CD4-positive, alpha-beta T cell (primary cell): ENCODE measurements at regions not wholly inside any gene's neighbourhood (a gene's known extent, or its start where the extent isn't known, plus 50 kb on each side); places are given as distances from the start of the nearest gene placed in this dataset.

Experiments used
- ATAC-seq: fragments of 200-7000 bp; cut with Tn5 transposase; one replicate; pipeline ENCODE4 v1.10.0; 2022; ENCODE audit warnings: mild to moderate bottlenecking; ENCODE audit not compliant: poor library complexity
- CTCF ChIA-PET: fragments of 350-600 bp; sonication (Branson Sonifier 250); formaldehyde crosslinking; loops from one replicate; lab custom pipeline; 2021; ENCODE audit warnings: antibody characterized with exemption, inconsistent platforms; lab: Charles Lee
- POLR2A ChIA-PET: fragments of 350-600 bp; sonication (Branson Sonifier 250); formaldehyde crosslinking; loops from one replicate; lab custom pipeline; 2021; ENCODE audit warnings: antibody characterized with exemption, inconsistent platforms; lab: Charles Lee
- DNase-seq, 14 experiments: peaks; one replicate each; pipeline ENCODE4 v3.0.0-alpha.2; 2013 to 2020; ENCODE audit warnings: mixed read lengths in 2 of 14
- H3K27ac ChIP-seq, 2 donors: one replicate each; pipeline versions ENCODE4 v1.5.1 to v1.7.0; 2013; ENCODE audit warnings: low read length in 2 of 2, low read depth in 1 of 2, mild to moderate bottlenecking in 1 of 2
- H3K27me3 ChIP-seq, 2 experiments: 1 replicate in 1 of 2; 2 replicates in 1 of 2; pipeline versions ENCODE4 v1.6.1 to v1.7.0; 2013; ENCODE audit warnings: low read length in 2 of 2, control low read depth in 1 of 2, mild to moderate bottlenecking in 1 of 2, moderate library complexity in 1 of 2; ENCODE audit not compliant: insufficient read depth in 2 of 2, control insufficient read depth in 1 of 2
- H3K36me3 ChIP-seq: one replicate; pipeline ENCODE4 v1.6.1; 2013; ENCODE audit warnings: low read length, control low read depth; ENCODE audit not compliant: insufficient read depth
- H3K4me1 ChIP-seq: one replicate; pipeline ENCODE4 v1.6.1; 2013; ENCODE audit warnings: low read length, control low read depth; ENCODE audit not compliant: insufficient read depth
- H3K4me3 ChIP-seq: one replicate; pipeline ENCODE4 v1.5.1; 2013; ENCODE audit warnings: mild to moderate bottlenecking, low read length, moderate library complexity
- H3K9me3 ChIP-seq, 2 experiments: 1 replicate in 1 of 2; 2 replicates in 1 of 2; pipeline versions ENCODE4 v1.6.1 to v1.7.0; 2013; ENCODE audit warnings: low read length in 2 of 2, mild to moderate bottlenecking in 2 of 2, control low read depth in 1 of 2, moderate library complexity in 1 of 2; ENCODE audit not compliant: control insufficient read depth in 1 of 2, insufficient read depth in 1 of 2
- H3K27ac Mint-ChIP-seq: one replicate; pipeline ENCODE4 v1.8.0; 2020; ENCODE audit warnings: mixed read lengths
- H3K27me3 Mint-ChIP-seq: one replicate; pipeline ENCODE4 v1.8.0; 2021; ENCODE audit warnings: mixed read lengths
- H3K36me3 Mint-ChIP-seq: one replicate; pipeline ENCODE4 v1.8.0; 2021; ENCODE audit warnings: low read depth, mixed read lengths
- H3K4me1 Mint-ChIP-seq: one replicate; pipeline ENCODE4 v1.8.0; 2021; ENCODE audit warnings: low read depth, mixed read lengths
- H3K4me3 Mint-ChIP-seq: one replicate; pipeline ENCODE4 v1.8.0; 2020; ENCODE audit warnings: mild to moderate bottlenecking, mixed read lengths
- H3K9me3 Mint-ChIP-seq: one replicate; pipeline ENCODE4 v1.8.0; 2020; ENCODE audit warnings: mixed read lengths
- CTCF ChIP-seq: fragments of 200-600 bp; IDR thresholded peaks from one replicate; pipeline ENCODE4 v1.8.0; 2022; ENCODE audit warnings: antibody characterized with exemption, mild to moderate bottlenecking
- intact Hi-C, 2 experiments: fragments of 100-400 bp; cut with DNase I in 1 of 2; cut with micrococcal nuclease in 1 of 2; formaldehyde crosslinking; loops; one replicate each; pipeline versions ENCODE4 v1.15.1 to v1.9.0; 2023 to 2025; cut with DNase I, micrococcal nuclease

- Mint-ChIP-seq H3K27ac (peak overlapping the region; percentile 38), H3K36me3 (no peaks in the 10 kb centered on the region), H3K4me1 (peaks cover 63% of the 10 kb centered on the region), H3K4me3 (no peak overlapping the region), H3K9me3 (no peaks in the 10 kb centered on the region), H3K27me3 (no peaks in the 10 kb centered on the region)
- ChIA-PET CTCF (no interaction called here), POLR2A (no interaction called here)
- no peak for TF ChIP-seq CTCF
- Histone ChIP-seq H3K36me3 (no peaks in the 10 kb centered on the region), H3K4me3 (no peak overlapping the region), H3K9me3 (no peaks in the 10 kb centered on the region), H3K4me1 (peaks cover 37% of the 10 kb centered on the region), H3K27ac (no peak overlapping the region), H3K27me3 (no peaks in the 10 kb centered on the region)
- no peak for ATAC-seq
- no peak for DNase-seq
- intact Hi-C loops = no loop called here
These were observed 100.0 kb upstream of the DUSP22 start for GRCh38 chr6:192313-192664.

- Mint-ChIP-seq H3K4me1 (peaks cover 63% of the 10 kb centered on the region), H3K27ac (peak overlapping the region; percentile 66), H3K36me3 (no peaks in the 10 kb centered on the region), H3K27me3 (no peaks in the 10 kb centered on the region), H3K9me3 (no peaks in the 10 kb centered on the region), H3K4me3 (no peak overlapping the region)
- no peaks in the 10 kb centered on the region for H3K9me3 ChIP-seq
- no peaks in the 10 kb centered on the region for H3K36me3 ChIP-seq
- ATAC-seq (no peak), DNase-seq (no peak)
- no peak overlapping the region for H3K27ac ChIP-seq
- no peaks in the 10 kb centered on the region for H3K27me3 ChIP-seq
- TF ChIP-seq CTCF = no peak
- H3K4me3 ChIP-seq = no peak overlapping the region
- CTCF ChIA-PET = interaction anchor here (1.1 kb wide), 1 partner anchor 9 kb away, joined by 3 read pairs; no protein-coding TSS in a partner anchor
- intact Hi-C loops = no loop called here
- H3K4me1 ChIP-seq = peaks cover 37% of the 10 kb centered on the region
- POLR2A ChIA-PET = interaction anchor here (0.6 to 1.5 kb wide), 2 partner anchors 78 to 98 kb away, joined by 3 read pairs; no protein-coding TSS in a partner anchor
These were observed 99.1 kb upstream of the DUSP22 start for GRCh38 chr6:193180-193579.

- DNase-seq (peak in 4 of 14 experiments; percentile 33 to 62 (median 60)), ATAC-seq (peak; percentile 45)
- Mint-ChIP-seq H3K4me3 (peak overlapping the region; percentile 23), H3K4me1 (peaks cover 61% of the 10 kb centered on the region), H3K36me3 (no peaks in the 10 kb centered on the region), H3K27me3 (no peaks in the 10 kb centered on the region), H3K9me3 (no peaks in the 10 kb centered on the region), H3K27ac (peak overlapping the region; percentile 66)
- Histone ChIP-seq H3K9me3 (no peaks in the 10 kb centered on the region), H3K27me3 (no peaks in the 10 kb centered on the region), H3K36me3 (no peaks in the 10 kb centered on the region), H3K4me1 (peaks cover 34% of the 10 kb centered on the region), H3K27ac (no peak overlapping the region), H3K4me3 (peak overlapping the region; percentile 11)
- no peak for TF ChIP-seq CTCF
- intact Hi-C loops = no loop called here
- ChIA-PET CTCF (interaction anchor here (1.1 kb wide), 1 partner anchor 10 kb away, joined by 3 read pairs; no protein-coding TSS in a partner anchor), POLR2A (interaction anchor here (0.6 to 1.5 kb wide), 3 partner anchors 31 to 97 kb away, joined by 3 read pairs; no protein-coding TSS in a partner anchor)
These were observed 98.4 kb upstream of the DUSP22 start for GRCh38 chr6:193773-194310.
